Neural cell (in vitro differentiated cells): ENCODE measurements at regions not wholly inside any gene's neighbourhood (a gene's known extent, or its start where the extent isn't known, plus 50 kb on each side); places are given as distances from the start of the nearest gene placed in this dataset.

Experiments
- H2AFZ ChIP-seq: fragments of 200-600, 300-800 bp; sonication (generic), shearing (Covaris generic); 2 replicates; pipeline ENCODE4 v1.6.0; 2014; ENCODE audit warnings: low read depth, mild to moderate bottlenecking, antibody characterized with exemption, low read length, moderate library complexity
- H3F3A ChIP-seq: fragments of 200-600 bp; shearing (Covaris generic); 2 replicates; pipeline ENCODE4 v1.6.1; 2016; ENCODE audit warnings: mild to moderate bottlenecking, moderate library complexity, mixed read lengths, antibody characterized with exemption, low read length; ENCODE audit not compliant: insufficient read depth, poor library complexity, severe bottlenecking
- H3K27ac ChIP-seq: fragments of 200-600, 300-800 bp; sonication (generic), shearing (Covaris generic); 2 replicates; pipeline ENCODE4 v1.5.1; 2014; ENCODE audit warnings: mild to moderate bottlenecking, low read length, moderate library complexity
- H3K27me3 ChIP-seq: fragments of 300-800, 200-600 bp; sonication (generic), shearing (Covaris generic); 2 replicates; pipeline ENCODE4 v1.6.0; 2014; ENCODE audit warnings: mild to moderate bottlenecking, low read depth, low read length, moderate library complexity; ENCODE audit not compliant: insufficient read depth
- H3K36me3 ChIP-seq: fragments of 300-800, 200-600 bp; sonication (generic), shearing (Covaris generic); 2 replicates; pipeline ENCODE4 v1.5.1; 2014; ENCODE audit warnings: mild to moderate bottlenecking, antibody characterized with exemption, low read length, moderate library complexity; ENCODE audit not compliant: insufficient read depth
- H3K4me2 ChIP-seq: fragments of 300-800, 200-600 bp; sonication (generic), shearing (Covaris generic); 2 replicates; pipeline ENCODE4 v1.6.0; 2014; ENCODE audit warnings: mild to moderate bottlenecking, low read length
- H3K4me3 ChIP-seq: fragments of 300-800, 200-600 bp; sonication (generic), shearing (Covaris generic); 2 replicates; pipeline ENCODE4 v1.5.1; 2014; ENCODE audit warnings: mild to moderate bottlenecking, low read length, moderate library complexity
- H3K79me2 ChIP-seq: fragments of 200-600 bp; shearing (Covaris generic); replicated peaks from 2 replicates; pipeline ENCODE4 v1.6.0; 2014; ENCODE audit warnings: mild to moderate bottlenecking, low read length, moderate library complexity; ENCODE audit not compliant: insufficient read depth
- H3K9ac ChIP-seq: fragments of 300-800, 200-600 bp; sonication (generic), shearing (Covaris generic); 2 replicates; pipeline ENCODE4 v1.6.1; 2016; ENCODE audit warnings: mild to moderate bottlenecking, low read length, mixed read lengths
- H3K9me2 ChIP-seq: fragments of 200-600 bp; shearing (Covaris generic); 2 replicates; pipeline ENCODE4 v1.6.1; 2016; ENCODE audit warnings: mild to moderate bottlenecking, low read length, mixed read lengths; ENCODE audit not compliant: insufficient read depth
- H3K9me3 ChIP-seq: fragments of 200-600, 300-800 bp; sonication (generic), shearing (Covaris generic); 2 replicates; pipeline ENCODE4 v1.6.1; 2016; ENCODE audit warnings: mild to moderate bottlenecking, mixed run types, low read length, moderate library complexity, mixed read lengths
- H4K20me1 ChIP-seq: fragments of 200-600 bp; shearing (Covaris generic); 2 replicates; pipeline ENCODE4 v1.6.1; 2016; ENCODE audit warnings: mild to moderate bottlenecking, mixed run types; ENCODE audit not compliant: insufficient read depth
- CTCF ChIP-seq: fragments of 450-650 bp; IDR thresholded peaks from 2 replicates; pipeline ENCODE4 v1.5.1; 2014; ENCODE audit warnings: antibody characterized with exemption, mild to moderate bottlenecking, moderate library complexity; ENCODE audit not compliant: poor library complexity, severe bottlenecking
- EP300 ChIP-seq: fragments of 450-650 bp; conservative IDR thresholded peaks from 2 replicates; pipeline ENCODE4 v1.6.1; 2014; ENCODE audit warnings: antibody characterized with exemption, mild to moderate bottlenecking, moderate library complexity; ENCODE audit not compliant: poor library complexity, severe bottlenecking
- EZH2 ChIP-seq: fragments of 200-600, 300-800 bp; shearing (Covaris generic), sonication (generic); IDR thresholded peaks from 2 replicates; pipeline ENCODE4 v1.6.1; 2014; ENCODE audit warnings: antibody characterized with exemption, low read length, borderline replicate concordance, mild to moderate bottlenecking; ENCODE audit not compliant: insufficient read depth, poor library complexity, severe bottlenecking
- MXI1 ChIP-seq: fragments of 450-650 bp; conservative IDR thresholded peaks from 2 replicates; pipeline ENCODE4 v1.6.1; 2014; ENCODE audit warnings: antibody characterized with exemption, mild to moderate bottlenecking; ENCODE audit not compliant: poor library complexity, severe bottlenecking
- POLR2AphosphoS5 ChIP-seq: IDR thresholded peaks from 2 replicates; pipeline ENCODE4 v1.6.1; 2012
- RAD21 ChIP-seq: fragments of 450-650 bp; conservative IDR thresholded peaks from 2 replicates; pipeline ENCODE4 v1.6.1; 2014; ENCODE audit warnings: antibody characterized with exemption, mild to moderate bottlenecking, moderate library complexity
- SMC3 ChIP-seq: fragments of 450-650 bp; conservative IDR thresholded peaks from 2 replicates; pipeline ENCODE4 v1.6.1; 2014; ENCODE audit warnings: antibody characterized with exemption, mild to moderate bottlenecking, moderate library complexity; ENCODE audit not compliant: poor library complexity
- TAF1 ChIP-seq: IDR thresholded peaks from 2 replicates; pipeline ENCODE4 v1.6.1; 2012; ENCODE audit warnings: low read depth
- TF ChIP-seq, protein P1 (sequence below): IDR thresholded peaks from 2 replicates; pipeline ENCODE4 v1.6.1; 2012; ENCODE audit warnings: borderline replicate concordance

- no peak for TF ChIP-seq RAD21
- Histone ChIP-seq H3K27me3 (no peaks in the 10 kb centered on the region), H3K79me2 (no peaks in the 10 kb centered on the region)
Observed at GRCh38 chr9:592225-592624, 249.3 kb upstream of the DMRT1 start.

GRCh38 chr9:592733-593132 lies 248.8 kb upstream of the DMRT1 start:
- TF ChIP-seq EP300 (no peak), MXI1 (no peak), SMC3 (no peak), POLR2AphosphoS5 (no peak), RAD21 (no peak), EZH2 (no peak), CTCF (no peak), TAF1 (no peak)
- TF ChIP-seq, protein P1, sequence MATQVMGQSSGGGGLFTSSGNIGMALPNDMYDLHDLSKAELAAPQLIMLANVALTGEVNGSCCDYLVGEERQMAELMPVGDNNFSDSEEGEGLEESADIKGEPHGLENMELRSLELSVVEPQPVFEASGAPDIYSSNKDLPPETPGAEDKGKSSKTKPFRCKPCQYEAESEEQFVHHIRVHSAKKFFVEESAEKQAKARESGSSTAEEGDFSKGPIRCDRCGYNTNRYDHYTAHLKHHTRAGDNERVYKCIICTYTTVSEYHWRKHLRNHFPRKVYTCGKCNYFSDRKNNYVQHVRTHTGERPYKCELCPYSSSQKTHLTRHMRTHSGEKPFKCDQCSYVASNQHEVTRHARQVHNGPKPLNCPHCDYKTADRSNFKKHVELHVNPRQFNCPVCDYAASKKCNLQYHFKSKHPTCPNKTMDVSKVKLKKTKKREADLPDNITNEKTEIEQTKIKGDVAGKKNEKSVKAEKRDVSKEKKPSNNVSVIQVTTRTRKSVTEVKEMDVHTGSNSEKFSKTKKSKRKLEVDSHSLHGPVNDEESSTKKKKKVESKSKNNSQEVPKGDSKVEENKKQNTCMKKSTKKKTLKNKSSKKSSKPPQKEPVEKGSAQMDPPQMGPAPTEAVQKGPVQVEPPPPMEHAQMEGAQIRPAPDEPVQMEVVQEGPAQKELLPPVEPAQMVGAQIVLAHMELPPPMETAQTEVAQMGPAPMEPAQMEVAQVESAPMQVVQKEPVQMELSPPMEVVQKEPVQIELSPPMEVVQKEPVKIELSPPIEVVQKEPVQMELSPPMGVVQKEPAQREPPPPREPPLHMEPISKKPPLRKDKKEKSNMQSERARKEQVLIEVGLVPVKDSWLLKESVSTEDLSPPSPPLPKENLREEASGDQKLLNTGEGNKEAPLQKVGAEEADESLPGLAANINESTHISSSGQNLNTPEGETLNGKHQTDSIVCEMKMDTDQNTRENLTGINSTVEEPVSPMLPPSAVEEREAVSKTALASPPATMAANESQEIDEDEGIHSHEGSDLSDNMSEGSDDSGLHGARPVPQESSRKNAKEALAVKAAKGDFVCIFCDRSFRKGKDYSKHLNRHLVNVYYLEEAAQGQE, result no peak
- Histone ChIP-seq H3K9me3 (no peaks in the 10 kb centered on the region), H3K79me2 (no peaks in the 10 kb centered on the region), H3K9ac (no peak overlapping the region), H2AFZ (no peak overlapping the region), H3K4me2 (no peak overlapping the region), H3K27me3 (no peaks in the 10 kb centered on the region), H3F3A (no peaks in the 10 kb centered on the region), H4K20me1 (no peaks in the 10 kb centered on the region), H3K4me3 (no peak overlapping the region), H3K27ac (no peak overlapping the region), H3K9me2 (no peaks in the 10 kb centered on the region), H3K36me3 (no peaks in the 10 kb centered on the region)

More at GRCh38 chr9:592225-592624, 249.3 kb upstream of the DMRT1 start:
- Histone ChIP-seq H3K4me3 (no peak overlapping the region), H3K36me3 (no peaks in the 10 kb centered on the region), H4K20me1 (no peaks in the 10 kb centered on the region), H3K27ac (no peak overlapping the region), H3K9ac (no peak overlapping the region), H3K4me2 (no peak overlapping the region), H3K9me2 (no peaks in the 10 kb centered on the region), H2AFZ (no peak overlapping the region), H3F3A (no peaks in the 10 kb centered on the region), H3K9me3 (no peaks in the 10 kb centered on the region)

DNA sequence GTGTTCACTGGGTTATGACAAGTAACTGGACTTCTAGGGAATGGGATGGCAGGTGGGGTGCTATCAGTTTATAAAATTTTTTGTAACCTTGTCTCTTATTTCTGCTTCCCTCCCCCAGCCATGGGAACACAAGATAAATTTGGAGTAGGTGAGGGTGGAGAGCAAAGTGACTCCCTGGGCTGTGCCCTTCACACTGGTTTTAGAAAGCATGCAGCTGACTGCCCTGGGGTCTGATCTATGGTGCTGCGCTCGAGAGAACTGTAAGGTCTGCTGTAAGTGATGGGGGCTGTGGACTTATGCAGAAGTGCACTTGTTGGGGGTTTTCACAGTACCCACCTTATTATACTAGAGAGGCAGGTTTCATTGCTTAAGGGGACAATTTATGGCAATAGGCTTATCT lies 247.7 kb upstream of the DMRT1 start:
- Histone ChIP-seq H3K9me2 (no peaks in the 10 kb centered on the region), H3K4me2 (no peak overlapping the region), H3K27ac (no peak overlapping the region), H3K4me3 (no peak overlapping the region), H2AFZ (no peak overlapping the region), H3K9me3 (no peaks in the 10 kb centered on the region), H3K27me3 (no peaks in the 10 kb centered on the region), H3K9ac (no peak overlapping the region), H3K36me3 (no peaks in the 10 kb centered on the region), H3F3A (no peaks in the 10 kb centered on the region), H3K79me2 (no peaks in the 10 kb centered on the region), H4K20me1 (no peaks in the 10 kb centered on the region)
- TF ChIP-seq POLR2AphosphoS5 (no peak), SMC3 (no peak), CTCF (no peak), EZH2 (no peak), RAD21 (no peak), TAF1 (no peak), EP300 (no peak), MXI1 (no peak)
- TF ChIP-seq, protein P1, result no peak
